Amniotic epithelial cell (primary cell): ENCODE measurements at regions not wholly inside any gene's neighbourhood (a gene's known extent, or its start where the extent isn't known, plus 50 kb on each side); places are given as distances from the start of the nearest gene placed in this dataset.
"Not testable (repeated sequence)": the region's sequence is repeated elsewhere in the genome, so short reads cannot be mapped to it uniquely, and the experiment has no call there.

Source experiments
- DNase-seq: peaks from one replicate; pipeline ENCODE4 v3.0.0-alpha.2; 2010; ENCODE audit warnings: low read depth

DNA sequence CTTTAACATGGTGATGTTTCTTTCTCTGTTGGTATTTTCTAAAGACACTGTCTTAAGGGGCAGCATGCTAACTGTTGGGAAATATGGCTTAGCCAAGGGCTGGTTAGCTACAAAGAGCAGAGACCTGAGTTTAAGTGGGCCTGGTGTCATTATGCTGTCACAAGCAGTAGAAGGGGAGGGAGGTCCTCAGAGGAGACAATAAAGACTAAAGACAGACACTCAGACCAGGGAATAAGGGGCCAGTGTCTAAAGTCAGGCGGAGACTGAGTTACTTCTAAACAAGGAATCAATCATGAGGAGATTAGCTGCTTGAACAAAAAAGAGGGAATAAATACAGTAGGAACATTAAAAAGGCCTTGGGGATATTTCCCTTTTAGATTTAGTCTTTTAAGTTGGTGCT is 142.7 kb upstream of the DPPA4 start:
- no peak for DNase-seq

DNA sequence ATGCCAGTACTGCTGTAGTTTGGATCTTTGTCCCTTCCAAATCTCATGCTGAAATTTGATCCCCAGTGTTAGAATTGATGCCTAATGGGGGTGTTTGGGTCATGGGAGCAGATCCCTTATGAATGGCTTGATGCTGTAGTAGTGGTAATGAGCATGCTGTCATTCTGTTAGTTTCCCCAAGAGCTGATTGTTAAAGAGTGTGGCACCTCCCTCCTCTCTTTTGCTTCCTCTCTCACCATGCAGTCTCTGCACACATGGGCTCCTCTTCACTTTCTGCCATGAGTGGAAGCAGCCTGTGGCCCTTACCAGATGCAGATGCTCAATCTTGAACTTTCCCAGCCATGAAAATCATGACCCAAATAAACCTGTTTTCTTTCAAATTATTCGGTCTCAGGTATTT is 141.3 kb upstream of the DPPA4 start:
- DNase-seq, result no peak

DNA sequence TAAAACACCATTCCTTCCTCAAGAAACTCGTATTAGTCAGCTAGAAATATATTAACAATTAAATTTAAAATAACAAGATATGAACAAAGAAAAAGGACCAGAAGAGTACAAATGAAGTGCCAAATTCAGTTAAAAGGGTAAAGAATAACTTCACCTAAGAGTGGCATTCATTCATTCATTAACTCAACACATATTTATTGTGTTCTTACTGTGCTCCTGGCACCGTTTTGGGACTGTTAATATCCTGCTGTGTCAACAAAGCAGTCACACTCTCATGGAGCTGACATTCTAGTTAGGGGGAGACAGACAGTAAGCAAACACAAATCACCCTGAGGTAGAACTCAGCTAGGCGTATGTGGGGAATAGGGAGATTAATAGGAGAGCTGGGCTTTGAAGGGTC is 123.6 kb upstream of the DPPA4 start:
- no peak for DNase-seq

DNA sequence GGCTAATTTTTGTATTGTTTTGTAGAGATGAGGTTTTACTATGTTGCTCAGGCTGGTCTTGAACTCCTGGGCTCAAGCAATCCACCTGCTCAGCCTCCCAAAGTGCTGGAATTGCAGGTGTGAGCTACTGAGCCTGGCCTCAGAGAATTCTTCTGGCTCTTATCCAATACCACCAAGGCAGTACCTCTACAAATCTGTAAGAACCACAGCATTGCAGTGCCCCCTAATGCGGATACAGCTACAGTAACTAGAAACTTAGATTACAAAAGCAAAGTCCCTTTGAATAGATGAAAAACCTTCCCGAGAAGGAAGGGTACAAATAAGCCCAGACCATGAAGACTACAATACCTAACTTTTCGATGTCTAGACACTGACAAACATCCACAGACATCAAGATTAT is 107.9 kb upstream of the DPPA4 start:
- no peak for DNase-seq

DNA sequence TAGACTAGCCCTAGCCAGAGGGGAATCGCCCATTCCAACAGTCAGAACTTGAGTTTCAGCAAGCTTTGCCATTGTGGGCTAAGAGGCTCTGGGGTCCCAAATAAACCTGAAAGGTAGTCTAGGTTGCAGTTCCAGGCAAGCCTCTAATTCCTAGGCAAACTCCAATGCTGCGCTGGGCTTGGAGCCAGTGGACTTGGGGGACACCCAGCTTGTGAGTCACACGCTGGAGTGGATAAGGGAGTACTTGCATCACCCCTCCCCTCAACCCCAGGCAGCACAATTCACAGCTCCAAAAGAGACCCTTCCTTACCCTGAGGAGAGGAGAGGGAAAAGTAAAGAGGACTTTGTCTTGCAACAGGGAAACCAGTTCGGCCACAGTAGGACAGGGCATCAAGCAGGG is 105.2 kb upstream of the DPPA4 start:
- DNase-seq, result no peak

DNA sequence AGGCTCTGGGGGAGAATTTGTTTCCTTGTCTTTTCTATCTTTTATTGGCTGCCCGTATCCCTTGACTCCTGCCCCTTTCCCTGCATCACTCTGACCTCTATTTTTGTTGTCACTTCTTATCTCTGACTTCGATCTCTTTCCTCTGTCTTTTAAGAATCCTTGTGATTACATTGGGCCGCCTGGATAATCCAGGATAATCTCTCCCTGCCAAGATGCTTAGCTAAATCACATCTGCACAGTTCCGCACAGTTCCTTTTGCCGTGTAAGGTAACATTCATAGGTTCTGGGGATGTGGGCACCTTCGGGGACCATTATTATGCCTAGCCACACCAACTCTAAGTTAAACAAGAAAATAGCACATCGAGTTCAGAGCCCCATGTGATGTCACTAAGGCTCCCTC is 103.0 kb upstream of the DPPA4 start:
- DNase-seq, result no peak

DNA sequence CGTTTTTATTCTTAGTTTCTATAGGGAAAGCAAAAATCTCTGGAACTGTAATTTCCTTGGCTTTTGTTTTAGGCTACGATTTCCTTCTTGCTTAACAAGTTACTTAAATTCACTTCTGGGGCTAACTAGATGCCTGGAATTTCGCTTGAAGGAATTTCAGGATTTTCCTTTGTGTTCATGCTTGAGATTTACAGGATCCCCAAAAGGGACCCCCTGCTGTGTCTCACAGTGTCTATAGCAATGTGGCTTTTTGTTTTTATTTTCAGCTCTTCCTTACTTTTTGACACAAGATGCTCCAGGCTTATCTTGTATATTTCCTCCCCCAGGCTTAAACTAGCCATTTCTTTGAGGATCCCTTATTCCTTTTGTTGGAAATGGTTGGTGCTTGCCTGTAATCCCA is 95.5 kb upstream of the DPPA4 start:
- no peak for DNase-seq

DNA sequence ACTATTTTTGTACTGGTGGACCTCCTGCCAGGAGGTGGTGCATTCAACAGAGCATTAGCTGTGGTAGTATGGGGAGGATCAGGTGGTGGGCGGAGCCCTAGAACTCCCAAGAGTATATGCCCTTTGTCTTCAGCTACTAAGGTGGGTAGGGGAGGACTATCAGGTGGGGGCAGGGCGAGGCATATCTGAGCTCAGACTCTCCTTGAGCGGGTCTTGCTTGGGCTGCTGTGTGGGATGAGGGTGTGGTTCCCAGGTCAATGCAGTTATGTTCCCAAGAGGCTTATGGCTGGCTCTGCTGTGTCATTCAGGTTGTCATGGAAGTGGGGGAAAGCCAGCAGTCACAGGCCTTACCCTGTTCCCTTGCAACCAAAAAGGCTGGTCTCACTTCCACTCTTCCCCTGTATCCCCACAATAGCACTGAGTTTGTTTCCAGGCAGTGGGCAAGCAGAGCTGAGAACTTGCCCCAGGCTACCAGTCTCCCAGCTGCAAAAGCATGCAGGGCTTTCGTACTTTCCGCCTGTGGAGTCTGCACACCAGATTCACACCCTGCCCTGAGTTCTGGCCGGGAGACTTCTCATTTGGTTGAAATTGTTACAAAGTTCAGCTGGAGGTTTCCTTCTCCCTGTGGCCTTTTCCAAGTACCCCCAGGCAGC is 93.7 kb upstream of the DPPA4 start:
- DNase-seq, result no peak

DNA sequence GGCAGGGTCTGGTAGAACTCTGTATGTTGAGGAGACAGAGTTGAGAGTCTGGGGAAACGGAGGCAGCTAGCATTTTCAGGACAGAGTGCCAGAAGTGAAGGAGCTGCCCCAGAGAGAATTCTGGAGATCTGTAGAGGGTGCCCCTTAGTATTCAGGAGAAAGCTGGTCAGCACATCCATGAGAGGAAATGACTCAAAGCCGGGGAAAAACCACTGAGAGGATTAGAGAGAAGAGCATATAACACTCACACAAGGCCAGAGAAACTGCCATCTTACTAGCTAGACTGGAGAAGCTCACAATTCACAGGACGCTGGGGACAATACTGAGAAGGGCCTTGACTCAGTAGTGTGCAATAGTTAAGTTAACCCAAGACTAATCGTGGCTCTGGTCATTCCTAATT is 75.7 kb upstream of the DPPA4 start:
- DNase-seq, result peak; percentile 6

DNA sequence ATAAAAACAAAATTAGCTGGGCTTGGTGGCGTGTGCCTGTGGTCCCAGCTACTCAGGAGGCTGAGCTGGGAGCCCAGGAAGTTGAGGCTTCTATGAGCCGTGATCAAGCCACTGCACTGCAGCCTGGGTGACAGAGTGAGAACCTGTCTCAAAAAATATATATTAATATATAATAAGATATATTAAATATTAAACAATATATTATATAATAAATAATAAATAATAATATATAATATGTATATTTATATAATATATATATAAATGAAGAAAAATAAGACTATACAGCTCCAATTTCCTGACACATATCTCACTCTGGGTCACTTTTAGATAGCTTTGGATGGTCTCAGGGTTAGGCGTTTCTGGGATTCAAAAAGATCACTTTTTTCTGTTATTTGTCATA is 74.2 kb upstream of the DPPA4 start:
- DNase-seq, result no peak

DNA sequence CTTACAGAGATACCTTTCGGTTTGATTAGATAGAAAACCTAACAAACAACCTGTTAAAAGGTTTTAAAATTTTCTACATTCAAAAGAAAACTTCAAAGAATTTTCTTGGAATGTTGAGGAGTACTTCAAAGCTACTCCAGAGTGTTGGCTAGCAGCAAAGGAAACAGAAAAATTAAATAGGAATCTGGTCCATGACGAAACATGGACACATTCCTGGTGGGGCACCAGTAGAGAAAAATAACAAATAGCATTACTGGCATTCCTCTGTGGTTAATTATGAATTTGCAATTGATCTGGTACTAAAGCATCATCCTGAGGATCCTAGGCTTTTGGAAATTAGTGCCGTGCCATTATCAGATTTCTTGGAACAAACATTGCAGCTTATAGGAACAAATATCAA is 59.5 kb upstream of the DPPA4 start:
- no peak for DNase-seq

DNA sequence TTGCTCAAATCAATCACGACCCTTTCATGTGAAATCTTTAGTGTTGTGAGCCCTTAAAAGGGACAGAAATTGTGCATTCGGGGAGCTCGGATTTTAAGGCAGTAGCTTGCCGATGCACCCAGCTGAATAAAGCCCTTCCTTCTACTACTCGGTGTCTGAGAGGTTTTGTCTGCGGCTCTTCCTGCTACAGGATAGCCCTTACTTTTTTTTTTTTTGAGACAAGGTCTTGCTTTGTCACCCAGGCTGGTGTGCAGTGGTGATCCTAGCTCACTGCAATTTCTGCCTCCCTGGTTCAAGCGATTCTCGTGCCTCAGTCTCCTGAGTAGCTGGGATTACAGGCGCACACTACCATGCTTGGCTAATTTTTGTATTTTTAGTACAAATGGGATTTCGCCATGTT is 56.4 kb upstream of the DPPA4 start:
- not testable (repeated sequence) for DNase-seq

DNA sequence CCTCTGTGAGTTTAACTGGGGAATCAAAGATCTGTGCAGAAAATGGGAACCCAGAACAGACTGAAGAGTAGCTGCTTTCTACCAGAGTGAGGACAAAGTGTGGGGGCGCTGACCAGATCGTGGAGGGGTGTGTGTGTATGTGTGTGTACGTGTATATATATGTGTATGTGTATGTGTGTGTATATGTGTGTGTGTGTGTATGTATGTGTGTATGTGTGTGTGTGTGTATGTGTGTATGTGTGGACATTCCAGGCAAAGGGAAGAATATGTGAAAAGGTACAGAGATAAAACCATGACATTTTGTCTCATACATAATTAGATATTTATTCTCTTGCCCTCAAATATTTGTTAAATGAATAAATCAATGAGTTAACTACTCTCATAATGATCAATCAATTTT is 54.9 kb upstream of the DPPA4 start:
- no peak for DNase-seq

DNA sequence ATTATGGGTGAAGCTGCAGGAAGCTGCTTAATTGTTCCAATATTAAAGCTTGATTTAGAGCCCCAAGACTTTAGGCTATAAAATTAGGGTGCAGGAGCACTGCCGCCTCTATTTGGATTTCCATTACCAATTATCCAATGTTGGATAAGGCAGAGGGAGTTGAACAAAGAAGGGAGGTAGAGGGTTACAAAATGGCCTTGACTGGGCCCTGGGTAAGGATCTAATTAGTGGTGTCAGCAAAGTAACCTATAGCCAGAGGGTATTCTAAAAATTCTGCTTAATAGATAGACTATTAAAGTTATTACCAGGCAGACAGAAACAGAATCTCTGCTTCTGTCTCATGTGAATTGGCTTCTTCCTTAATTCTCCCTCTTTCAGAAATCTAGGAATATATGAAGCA is 50.3 kb upstream of the DPPA4 start:
- no peak for DNase-seq

DNA sequence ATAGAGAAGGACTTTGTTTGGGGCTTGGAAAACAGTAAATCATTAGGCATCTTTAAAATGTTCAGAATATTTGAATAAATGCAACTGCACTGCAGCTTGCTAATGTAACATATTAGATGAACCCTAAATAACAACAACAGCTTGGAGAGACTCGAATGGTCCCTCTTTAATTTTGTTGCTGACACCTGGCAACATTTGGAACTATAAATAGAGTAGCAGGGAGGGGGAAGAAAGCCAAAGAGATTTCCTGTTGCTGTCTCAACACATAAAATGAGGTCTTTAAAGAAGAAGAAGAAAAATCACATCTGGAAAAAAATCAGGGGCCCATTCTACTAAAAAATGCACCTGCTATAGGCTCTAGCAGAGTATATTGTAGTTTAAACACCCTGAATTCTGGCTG is 49.9 kb upstream of the DPPA4 start:
- no peak for DNase-seq
